A673 (cell line): ENCODE measurements at regions not wholly inside any gene's neighbourhood (a gene's known extent, or its start where the extent isn't known, plus 50 kb on each side); places are given as distances from the start of the nearest gene placed in this dataset.
"Not testable (repeated sequence)": the region's sequence is repeated elsewhere in the genome, so short reads cannot be mapped to it uniquely, and the experiment has no call there.

Experiments
- BruUV-seq: library from RNA; stranded (reverse); fragments of 400-500 nt; replicated peaks from 2 replicates; lab custom pipeline; 2021; lab: Mats Ljungman, UMichigan
- CTCF ChIA-PET: fragments of 300-600 bp; sonication (Branson Sonifier 250); formaldehyde crosslinking; loops from one replicate; lab custom pipeline; 2022; ENCODE audit warnings: antibody characterized with exemption; lab: Charles Lee
- POLR2A ChIA-PET: fragments of 300-600 bp; sonication (Branson Sonifier 250); formaldehyde crosslinking; loops from one replicate; lab custom pipeline; 2022; ENCODE audit warnings: antibody characterized with exemption; ENCODE audit not compliant: low non-redundant PET; lab: Charles Lee
- DNase-seq: peaks from one replicate; pipeline ENCODE4 v3.0.0-alpha.2; 2015; ENCODE audit warnings: low spot score
- H3K27ac ChIP-seq: fragments of 200-600 bp; sonication (generic); 2 replicates; pipeline ENCODE4 v1.5.1; 2016; ENCODE audit warnings: mixed run types, low read depth, mild to moderate bottlenecking, mixed read lengths, antibody characterized with exemption, low read length; ENCODE audit not compliant: poor library complexity, severe bottlenecking
- H3K27me3 ChIP-seq: fragments of 200-600 bp; sonication (generic); replicated peaks from 2 replicates; pipeline ENCODE4 v1.6.1; 2017; ENCODE audit warnings: mixed run types, low read depth, mild to moderate bottlenecking, mixed read lengths, antibody characterized with exemption, low read length; ENCODE audit not compliant: insufficient read depth, poor library complexity
- H3K36me3 ChIP-seq: fragments of 200-600 bp; sonication (generic); 2 replicates; pipeline ENCODE4 v1.6.1; 2016; ENCODE audit warnings: mixed run types, mild to moderate bottlenecking, mixed read lengths, antibody characterized with exemption, low read length; ENCODE audit not compliant: insufficient read depth, poor library complexity, severe bottlenecking
- H3K4me1 ChIP-seq: fragments of 200-600 bp; sonication (generic); 2 replicates; pipeline ENCODE4 v1.6.1; 2017; ENCODE audit warnings: mixed run types, mild to moderate bottlenecking, mixed read lengths, antibody characterized with exemption, low read length; ENCODE audit not compliant: insufficient read depth, poor library complexity, severe bottlenecking
- H3K4me3 ChIP-seq: fragments of 200-600 bp; sonication (generic); 2 replicates; pipeline ENCODE4 v1.5.1; 2016; ENCODE audit warnings: low read depth, mixed run types, mild to moderate bottlenecking, mixed read lengths, low read length; ENCODE audit not compliant: poor library complexity, severe bottlenecking
- H3K9me3 ChIP-seq: fragments of 200-600 bp; sonication (generic); 2 replicates; pipeline ENCODE4 v1.6.1; 2016; ENCODE audit warnings: mixed run types, low read depth, mild to moderate bottlenecking, mixed read lengths, antibody characterized with exemption, low read length; ENCODE audit not compliant: poor library complexity, severe bottlenecking
- CTCF ChIP-seq: fragments of 300-800, 200-600 bp; sonication (generic); conservative IDR thresholded peaks from 2 replicates; pipeline ENCODE4 v1.5.1; 2017; ENCODE audit warnings: low read depth, mild to moderate bottlenecking, antibody characterized with exemption, low read length, moderate library complexity, mixed read lengths
- EZH2 ChIP-seq: fragments of 200-600 bp; sonication (generic); IDR thresholded peaks from 2 replicates; pipeline ENCODE4 v1.6.1; 2017; ENCODE audit warnings: borderline replicate concordance, low read depth, mild to moderate bottlenecking, mixed read lengths, antibody characterized with exemption, low read length; ENCODE audit not compliant: poor library complexity, severe bottlenecking
- intact Hi-C: fragments of 100-400 bp; cut with micrococcal nuclease; formaldehyde crosslinking; loops from one replicate; pipeline ENCODE4 v1.10.0; 2022; ENCODE audit not compliant: unreplicated experiment

DNA sequence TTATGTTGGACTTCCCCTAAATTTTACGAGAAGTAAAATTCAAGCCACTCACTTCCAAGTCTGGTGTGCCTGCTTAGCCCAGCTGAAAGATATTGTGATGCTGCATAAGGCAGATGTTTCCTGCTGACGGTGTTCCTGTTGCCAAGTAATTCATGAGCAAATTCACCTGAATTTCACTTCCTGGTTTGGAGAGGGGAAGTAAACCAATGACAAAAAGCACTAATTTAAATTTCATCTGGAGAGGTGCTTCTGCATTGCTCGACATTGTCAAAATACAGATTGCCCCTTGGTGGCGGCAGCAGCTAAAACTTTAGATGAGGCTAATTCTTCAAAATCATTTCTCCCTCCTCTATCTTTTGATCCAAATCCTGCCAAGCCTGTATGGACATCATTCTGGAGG is 281.1 kb downstream of the AACS start:
- no peaks in the 10 kb centered on the region for H3K27me3 ChIP-seq
- H3K4me1 ChIP-seq, result peaks cover 6% of the 10 kb centered on the region
- no peak for DNase-seq
- H3K27ac ChIP-seq, result no peak overlapping the region
- H3K4me3 ChIP-seq, result no peak overlapping the region
- BruUV-seq, result no TSS peak
- ChIA-PET CTCF (no interaction called here), POLR2A (no interaction called here)
- intact Hi-C loops, result loop anchor here (10.0 kb wide), 1 partner anchor 428 kb away; no protein-coding TSS in a partner anchor
- H3K9me3 ChIP-seq, result no peaks in the 10 kb centered on the region
- H3K36me3 ChIP-seq, result no peaks in the 10 kb centered on the region
- peak; percentile 32; the same call in 1 of the 2 replicates for TF ChIP-seq CTCF
- TF ChIP-seq EZH2, result no peak

DNA sequence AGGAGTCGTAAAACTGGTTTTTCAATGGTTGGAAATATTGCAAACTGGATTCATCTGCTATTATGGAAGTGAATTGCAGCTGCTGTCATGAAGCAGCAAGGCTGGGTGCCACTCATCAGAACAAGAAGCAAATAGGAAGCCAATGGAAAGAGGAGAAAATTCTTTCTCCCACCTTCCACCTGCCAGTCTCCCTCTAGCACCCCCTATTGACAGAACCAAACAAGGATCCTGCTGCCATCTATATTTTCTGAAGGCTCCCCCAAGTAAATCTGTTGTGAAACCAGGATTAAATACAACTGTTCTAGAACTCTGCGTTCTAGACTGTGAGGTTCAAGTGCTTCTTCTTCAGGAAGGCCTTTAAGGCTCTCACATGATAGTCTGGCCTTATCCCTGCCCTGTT is 286.6 kb downstream of the AACS start:
- POLR2A ChIA-PET, result no interaction called here
- no TSS peak for BruUV-seq

GRCh38 chr12:125353002-125353401 is 287.8 kb downstream of the AACS start:
- BruUV-seq, H3K9me3 ChIP-seq, DNase-seq, H3K36me3 ChIP-seq, intact Hi-C loops, CTCF ChIA-PET, H3K4me3 ChIP-seq, POLR2A ChIA-PET, H3K27me3 ChIP-seq, H3K4me1 ChIP-seq, H3K27ac ChIP-seq: not testable (repeated sequence)

More for the DNA sequence above, 286.6 kb downstream of the AACS start:
- H3K9me3 ChIP-seq, result no peaks in the 10 kb centered on the region
- CTCF ChIA-PET, result no interaction called here
- TF ChIP-seq EZH2, result no peak
- no peak for TF ChIP-seq CTCF
- no peaks in the 10 kb centered on the region for H3K36me3 ChIP-seq
- peaks cover 6% of the 10 kb centered on the region for H3K4me1 ChIP-seq
- intact Hi-C loops, result no loop called here
- no peak overlapping the region for H3K4me3 ChIP-seq
- DNase-seq, result no peak
- no peak overlapping the region for H3K27ac ChIP-seq
- no peaks in the 10 kb centered on the region for H3K27me3 ChIP-seq

DNA sequence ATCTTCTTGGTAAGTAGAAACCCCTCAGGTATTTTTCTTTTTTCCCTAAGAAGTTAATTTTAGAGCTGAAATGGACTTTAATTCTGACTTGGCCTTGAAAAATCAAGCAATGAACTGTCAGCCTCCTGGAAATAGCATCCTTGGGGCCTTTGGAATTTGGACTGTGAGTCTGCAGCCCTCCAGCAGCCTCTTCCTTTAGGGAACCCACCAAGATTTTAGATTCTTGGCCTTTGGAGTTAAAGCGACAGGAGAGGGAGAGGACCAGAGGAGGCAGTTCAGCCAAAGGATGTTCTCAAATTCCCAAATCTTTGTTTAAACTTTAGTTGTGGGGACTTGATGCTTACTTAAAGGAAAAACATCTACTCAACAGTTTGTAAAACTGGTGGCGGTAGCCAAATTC is 288.6 kb downstream of the AACS start:
- no peak for DNase-seq
- no peak overlapping the region for H3K4me3 ChIP-seq
- H3K36me3 ChIP-seq, result no peaks in the 10 kb centered on the region
- ChIA-PET CTCF (no interaction called here), POLR2A (no interaction called here)
- intact Hi-C loops, result no loop called here
- H3K4me1 ChIP-seq, result no peaks in the 10 kb centered on the region
- H3K27me3 ChIP-seq, result no peaks in the 10 kb centered on the region
- no TSS peak for BruUV-seq
- no peaks in the 10 kb centered on the region for H3K9me3 ChIP-seq
- no peak overlapping the region for H3K27ac ChIP-seq
- TF ChIP-seq EZH2 (no peak), CTCF (no peak)
